HG02798 (cell line): ENCODE measurements at regions not wholly inside any gene's neighbourhood (a gene's known extent, or its start where the extent isn't known, plus 50 kb on each side); places are given as distances from the start of the nearest gene placed in this dataset.

ENCODE experiments used
- ATAC-seq: cut with Tn5 transposase; IDR thresholded peaks from one replicate; pipeline ENCODE4 v1.9.1; 2021; ENCODE audit warnings: mild to moderate bottlenecking; ENCODE audit not compliant: unreplicated experiment, poor library complexity

GRCh38 chr1:55927702-55928290 is 651.6 kb downstream of the PLPP3 start:
- no peak for ATAC-seq

GRCh38 chr1:55926906-55927471 is 652.4 kb downstream of the PLPP3 start:
- ATAC-seq, result no peak

- ATAC-seq, result no peak
These were observed 662.5 kb downstream of the PLPP3 start for GRCh38 chr1:55916907-55917306.

GRCh38 chr1:55916481-55916880 is 662.9 kb downstream of the PLPP3 start:
- ATAC-seq, result no peak

- no peak for ATAC-seq
These were observed 665.8 kb downstream of the PLPP3 start for GRCh38 chr1:55913565-55913964.

- no peak for ATAC-seq
These were observed 666.9 kb downstream of the PLPP3 start for GRCh38 chr1:55912438-55912837.

GRCh38 chr1:55904541-55904940 is 674.8 kb downstream of the PLPP3 start:
- no peak for ATAC-seq

GRCh38 chr1:55898181-55898580 is 681.2 kb downstream of the PLPP3 start:
- no peak for ATAC-seq

- ATAC-seq, result no peak
These were observed 681.0 kb upstream of the USP24 start for GRCh38 chr1:55896210-55896609.

GRCh38 chr1:55894521-55894920 is 679.4 kb upstream of the USP24 start:
- no peak for ATAC-seq

- no peak for ATAC-seq
These were observed 678.0 kb upstream of the USP24 start for GRCh38 chr1:55893155-55893554.

GRCh38 chr1:55888685-55889317 is 673.6 kb upstream of the USP24 start:
- no peak for ATAC-seq

GRCh38 chr1:55886856-55887712 is 671.9 kb upstream of the USP24 start:
- no peak for ATAC-seq

GRCh38 chr1:55885619-55886018 is 670.5 kb upstream of the USP24 start:
- no peak for ATAC-seq

GRCh38 chr1:55882931-55883330 is 667.8 kb upstream of the USP24 start:
- no peak for ATAC-seq

GRCh38 chr1:55879346-55879745 is 664.2 kb upstream of the USP24 start:
- no peak for ATAC-seq

- no peak for ATAC-seq
These were observed 662.5 kb upstream of the USP24 start for GRCh38 chr1:55877437-55878232.

GRCh38 chr1:55876276-55877060 is 661.3 kb upstream of the USP24 start:
- no peak for ATAC-seq

- no peak for ATAC-seq
These were observed 654.9 kb upstream of the USP24 start for GRCh38 chr1:55870106-55870505.

GRCh38 chr1:55869065-55869464 is 653.9 kb upstream of the USP24 start:
- ATAC-seq, result no peak
